GM20000 (cell line): ENCODE measurements at regions not wholly inside any gene's neighbourhood (a gene's known extent, or its start where the extent isn't known, plus 50 kb on each side); places are given as distances from the start of the nearest gene placed in this dataset.
A peak's percentile ranks its signal among the peaks of the same experiment; 100 is the strongest.
"Not testable (repeated sequence)": the region's sequence is repeated elsewhere in the genome, so short reads cannot be mapped to it uniquely, and the experiment has no call there.

Experiments used
- DNase-seq: peaks from one replicate; pipeline ENCODE4 v3.0.0; 2012; ENCODE audit warnings: low spot score
- TF ChIP-seq, protein P1 (sequence below): IDR thresholded peaks from 2 replicates; pipeline ENCODE4 v1.5.1; 2012; ENCODE audit warnings: mild to moderate bottlenecking, control low read depth; ENCODE audit errors: extremely low read depth, missing control alignments

- TF ChIP-seq, protein P1, sequence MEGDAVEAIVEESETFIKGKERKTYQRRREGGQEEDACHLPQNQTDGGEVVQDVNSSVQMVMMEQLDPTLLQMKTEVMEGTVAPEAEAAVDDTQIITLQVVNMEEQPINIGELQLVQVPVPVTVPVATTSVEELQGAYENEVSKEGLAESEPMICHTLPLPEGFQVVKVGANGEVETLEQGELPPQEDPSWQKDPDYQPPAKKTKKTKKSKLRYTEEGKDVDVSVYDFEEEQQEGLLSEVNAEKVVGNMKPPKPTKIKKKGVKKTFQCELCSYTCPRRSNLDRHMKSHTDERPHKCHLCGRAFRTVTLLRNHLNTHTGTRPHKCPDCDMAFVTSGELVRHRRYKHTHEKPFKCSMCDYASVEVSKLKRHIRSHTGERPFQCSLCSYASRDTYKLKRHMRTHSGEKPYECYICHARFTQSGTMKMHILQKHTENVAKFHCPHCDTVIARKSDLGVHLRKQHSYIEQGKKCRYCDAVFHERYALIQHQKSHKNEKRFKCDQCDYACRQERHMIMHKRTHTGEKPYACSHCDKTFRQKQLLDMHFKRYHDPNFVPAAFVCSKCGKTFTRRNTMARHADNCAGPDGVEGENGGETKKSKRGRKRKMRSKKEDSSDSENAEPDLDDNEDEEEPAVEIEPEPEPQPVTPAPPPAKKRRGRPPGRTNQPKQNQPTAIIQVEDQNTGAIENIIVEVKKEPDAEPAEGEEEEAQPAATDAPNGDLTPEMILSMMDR, result no peak
- no peak for DNase-seq
Observed at GRCh38 chr7:35894721-35895120, 93.9 kb downstream of the SEPTIN7 start.

GRCh38 chr7:35900651-35901050, 99.8 kb downstream of the SEPTIN7 start:
- TF ChIP-seq, protein P1, result no peak
- no peak for DNase-seq

- TF ChIP-seq, protein P1, result no peak
- DNase-seq, result no peak
Observed at GRCh38 chr7:35905555-35905954, 104.7 kb downstream of the SEPTIN7 start.

DNA sequence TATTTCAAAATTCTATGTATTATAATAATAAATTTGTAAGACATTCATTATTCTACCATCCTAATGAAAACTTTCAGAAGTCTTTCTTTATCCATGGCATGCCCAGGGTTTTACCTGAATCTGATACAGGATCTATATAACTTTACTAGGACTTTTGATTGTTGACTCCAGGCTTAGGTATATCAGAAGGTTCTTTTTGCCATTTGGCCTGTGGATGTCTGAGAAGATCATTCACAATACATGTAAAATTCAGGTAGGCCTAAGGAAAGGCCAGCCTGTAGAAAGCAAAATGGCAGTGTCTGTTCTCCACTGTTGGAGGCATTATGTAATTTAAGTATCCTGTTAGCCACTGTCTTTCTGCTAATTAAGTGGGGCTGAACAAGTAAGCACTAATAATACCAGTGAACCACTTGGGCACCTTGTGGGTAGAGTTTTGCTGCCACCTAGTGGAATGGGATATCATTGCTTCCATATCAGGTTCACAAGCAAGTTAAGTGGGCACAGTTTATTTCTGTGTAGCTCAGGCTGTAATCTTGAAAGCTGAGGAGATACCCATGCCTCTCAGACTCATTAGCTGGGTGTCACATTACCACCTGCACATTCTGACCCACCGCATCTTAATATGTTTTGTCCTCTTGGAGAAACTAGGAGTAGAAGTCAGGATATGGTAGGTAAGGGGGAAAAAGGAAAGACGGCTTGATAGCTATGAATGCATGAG, 105.5 kb downstream of the SEPTIN7 start:
- TF ChIP-seq, protein P1, result peak; percentile 60
- DNase-seq, result peak; percentile 54

- DNase-seq, result no peak
- TF ChIP-seq, protein P1, result no peak
Observed at GRCh38 chr7:35908331-35909216, 107.7 kb downstream of the SEPTIN7 start.

DNA sequence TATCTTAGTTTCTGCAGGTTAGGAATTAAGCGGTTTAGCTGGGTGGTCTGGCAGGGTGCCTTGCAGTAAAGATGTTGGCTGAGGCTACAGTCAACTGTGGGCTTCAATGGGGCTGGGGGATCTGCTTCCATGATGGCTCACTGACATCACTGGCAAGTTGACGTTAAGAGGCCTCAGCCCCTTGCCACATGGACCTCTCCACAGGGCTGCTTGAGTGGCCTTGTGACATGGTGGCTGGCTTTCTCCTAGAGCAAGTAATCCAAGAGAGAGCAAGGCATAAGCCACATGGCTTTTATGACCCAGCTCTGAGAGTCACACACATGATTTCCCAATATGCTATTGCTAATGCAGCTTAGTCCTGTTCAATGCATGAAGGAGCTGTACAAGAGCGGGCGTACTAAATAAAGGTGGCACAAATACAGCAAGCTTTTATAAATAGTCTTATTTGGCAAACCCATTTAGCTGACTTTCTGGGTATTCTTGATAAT, 109.1 kb downstream of the SEPTIN7 start:
- DNase-seq, result no peak

GRCh38 chr7:35910621-35911020, 109.8 kb downstream of the SEPTIN7 start:
- not testable (repeated sequence) for DNase-seq

More for the DNA sequence above, 109.1 kb downstream of the SEPTIN7 start:
- TF ChIP-seq, protein P1, result no peak

DNA sequence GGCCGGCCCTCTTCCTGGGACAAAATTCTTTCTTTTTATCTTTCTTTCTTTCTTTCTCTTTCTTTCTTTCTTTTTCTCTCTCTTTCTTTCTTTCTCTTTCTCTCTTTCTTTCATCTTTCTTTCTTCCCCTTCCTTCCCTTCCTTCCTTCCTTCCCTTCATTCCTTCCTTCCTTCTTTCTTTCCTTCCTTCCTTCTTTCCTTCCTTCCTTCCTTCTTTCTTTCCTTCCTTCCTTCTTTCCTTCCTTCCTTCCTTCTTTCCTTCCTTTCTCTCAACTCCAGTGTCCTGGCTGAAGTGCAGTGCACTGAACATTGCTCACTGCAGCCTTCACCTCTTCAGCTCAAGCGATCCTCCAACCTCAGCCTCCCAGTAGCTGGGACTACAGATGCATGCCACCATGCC, 112.5 kb downstream of the SEPTIN7 start:
- DNase-seq, result not testable (repeated sequence)

GRCh38 chr7:35914214-35914613, 113.4 kb downstream of the SEPTIN7 start:
- DNase-seq, result not testable (repeated sequence)

DNA sequence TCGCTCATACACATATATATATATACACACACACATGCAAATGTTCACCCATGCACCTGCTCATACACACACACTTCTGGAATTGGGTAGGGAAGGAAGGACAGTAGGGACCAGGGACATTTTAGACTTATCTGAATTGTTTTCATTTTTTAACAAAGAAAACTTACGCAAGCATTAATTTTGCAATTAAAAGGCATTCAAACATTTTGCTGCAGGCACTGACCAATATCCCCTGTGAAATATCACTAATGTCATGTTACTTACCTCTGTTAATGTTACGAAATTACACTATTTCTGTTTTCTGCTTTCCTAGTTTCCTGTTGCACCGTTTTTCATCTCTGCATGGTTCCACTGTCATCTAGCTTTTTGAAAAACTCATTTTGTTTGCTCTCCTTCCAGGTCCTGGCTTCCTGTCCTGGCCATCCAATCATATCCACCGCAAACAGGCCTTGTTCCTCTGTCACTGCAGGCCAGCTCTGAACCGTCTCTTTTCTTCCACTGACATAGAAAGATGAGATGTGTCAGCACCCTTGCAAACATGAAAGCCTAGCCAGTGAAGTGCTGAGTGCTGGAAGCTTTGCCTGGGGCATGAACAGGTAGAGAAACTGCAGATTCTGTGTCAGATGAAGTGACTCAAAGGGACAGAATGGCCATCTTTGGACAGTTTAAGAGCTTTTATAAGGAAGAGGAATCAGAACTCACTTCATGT, 114.5 kb downstream of the SEPTIN7 start:
- not testable (repeated sequence) for DNase-seq

DNA sequence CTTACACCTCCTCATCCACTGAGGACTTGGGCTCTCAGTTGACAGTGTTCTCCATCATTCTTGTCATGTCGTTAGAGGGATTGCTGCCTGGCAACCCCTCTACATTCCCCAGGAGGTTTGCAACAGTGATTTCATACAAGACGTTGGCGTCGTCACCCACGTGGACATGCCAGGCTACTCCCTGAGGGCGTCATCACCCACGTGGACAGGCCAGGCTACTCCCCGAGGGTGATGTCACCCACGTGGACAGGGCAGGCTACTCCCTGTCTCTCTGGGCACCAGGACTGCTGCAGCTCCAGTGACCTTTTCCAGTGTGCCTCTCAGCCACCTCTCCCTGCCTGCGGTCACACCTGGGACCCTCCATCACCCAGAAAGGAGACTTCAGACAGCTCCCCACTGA, 117.4 kb downstream of the SEPTIN7 start:
- DNase-seq, result not testable (repeated sequence)

GRCh38 chr7:35919607-35920006, 118.8 kb downstream of the SEPTIN7 start:
- not testable (repeated sequence) for DNase-seq
